ES-I3 (cell line): ENCODE measurements at regions not wholly inside any gene's neighbourhood (a gene's known extent, or its start where the extent isn't known, plus 50 kb on each side); places are given as distances from the start of the nearest gene placed in this dataset.

Experiments used
- H3K36me3 ChIP-seq: 2 replicates; pipeline ENCODE4 v1.6.1; 2013; ENCODE audit warnings: mild to moderate bottlenecking, low read length, control low read depth, moderate library complexity; ENCODE audit not compliant: insufficient read depth
- H3K4me1 ChIP-seq: 2 replicates; pipeline ENCODE4 v1.6.1; 2013; ENCODE audit warnings: mild to moderate bottlenecking, control low read depth, low read length; ENCODE audit not compliant: insufficient read depth
- H3K9ac ChIP-seq: 2 replicates; pipeline ENCODE4 v1.6.1; 2013; ENCODE audit warnings: low read depth, mild to moderate bottlenecking, low read length, moderate library complexity
- H3K9me3 ChIP-seq: 2 replicates; pipeline ENCODE4 v1.6.1; 2013; ENCODE audit warnings: mild to moderate bottlenecking, low read length, moderate library complexity; ENCODE audit not compliant: control insufficient read depth, insufficient read depth

DNA sequence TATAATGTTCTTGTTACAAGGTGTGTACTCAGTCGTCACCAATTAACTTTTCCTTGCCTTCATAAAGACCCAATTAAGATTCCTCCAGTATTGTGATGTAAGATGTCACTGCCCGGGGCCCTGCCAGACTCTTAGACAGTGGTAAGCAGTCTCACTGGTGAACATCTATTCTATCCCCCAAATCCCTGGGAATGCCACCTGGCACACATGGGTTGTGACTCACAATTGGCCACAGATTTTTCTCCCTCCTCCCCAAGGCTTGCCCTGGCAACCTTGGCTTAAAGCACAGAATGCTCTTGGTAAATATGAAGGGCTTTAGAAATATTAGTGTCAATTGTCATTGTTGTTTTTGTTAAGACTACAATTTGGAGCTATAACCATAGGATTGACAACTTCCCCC lies 287.9 kb downstream of the ETAA1 start:
- no peaks in the 10 kb centered on the region for H3K9me3 ChIP-seq
- H3K36me3 ChIP-seq, result no peaks in the 10 kb centered on the region
- H3K9ac ChIP-seq, result no peak overlapping the region
- H3K4me1 ChIP-seq, result no peaks in the 10 kb centered on the region

DNA sequence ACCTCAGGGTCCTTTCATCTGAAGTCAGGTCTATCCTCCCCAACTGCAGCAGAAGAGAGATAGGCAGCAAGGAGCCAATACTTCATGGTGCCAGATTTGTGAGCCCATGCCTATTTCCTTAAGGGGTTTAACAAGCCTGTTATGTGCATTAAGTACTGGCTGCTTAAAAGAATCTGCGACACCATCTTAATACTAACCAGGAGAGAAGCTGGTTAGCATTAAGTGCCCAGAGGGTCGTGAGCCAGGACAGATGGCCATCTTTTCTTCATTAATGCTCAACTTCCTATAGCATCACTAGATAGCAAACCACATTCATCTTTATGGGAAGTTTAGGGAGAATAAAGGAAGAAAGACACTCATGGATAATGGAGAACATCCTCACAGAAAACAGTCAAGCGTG lies 289.1 kb downstream of the ETAA1 start:
- no peaks in the 10 kb centered on the region for H3K4me1 ChIP-seq
- H3K9ac ChIP-seq, result no peak overlapping the region
- no peaks in the 10 kb centered on the region for H3K36me3 ChIP-seq
- no peaks in the 10 kb centered on the region for H3K9me3 ChIP-seq

DNA sequence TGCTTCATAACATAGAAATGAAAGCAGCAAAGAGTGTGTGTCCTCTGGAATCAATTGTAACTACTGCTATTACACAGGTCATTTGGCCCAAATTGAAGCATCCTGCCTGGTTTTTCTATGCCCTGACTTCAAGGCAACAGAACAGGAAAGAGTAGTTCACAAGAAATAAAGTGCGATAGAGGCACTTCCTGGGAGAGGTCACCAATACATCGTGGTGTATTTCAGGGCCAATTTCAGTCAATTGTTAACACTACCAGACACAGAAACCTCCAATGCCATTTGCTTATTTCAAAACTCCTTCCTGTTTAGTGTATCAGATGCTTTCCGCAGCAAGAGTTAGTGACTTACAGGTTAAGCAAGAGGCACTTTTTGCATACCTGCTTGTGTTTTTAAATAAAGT lies 292.1 kb downstream of the ETAA1 start:
- no peaks in the 10 kb centered on the region for H3K9me3 ChIP-seq

DNA sequence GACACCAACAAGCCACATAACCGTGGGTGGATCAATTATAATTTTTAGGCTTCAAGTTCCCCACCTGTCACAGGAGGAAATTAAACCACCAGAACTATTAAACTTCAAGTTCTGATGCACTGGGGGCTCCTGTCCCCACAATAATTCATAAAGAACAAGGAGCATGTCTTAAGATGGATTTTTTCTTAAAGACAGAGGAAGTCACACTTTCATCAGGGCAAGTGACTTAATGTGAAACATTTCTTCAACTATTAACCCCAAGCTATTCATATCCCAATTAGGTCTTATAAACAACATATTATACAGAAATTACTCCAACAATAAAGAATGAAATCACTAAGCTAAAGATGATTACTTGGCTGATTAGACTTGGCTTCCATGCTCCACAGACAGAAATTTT lies 292.5 kb downstream of the ETAA1 start:
- Histone ChIP-seq H3K36me3 (no peaks in the 10 kb centered on the region), H3K4me1 (no peaks in the 10 kb centered on the region), H3K9ac (no peak overlapping the region), H3K9me3 (no peaks in the 10 kb centered on the region)

More for the DNA sequence above, 292.1 kb downstream of the ETAA1 start:
- H3K9ac ChIP-seq, result no peak overlapping the region
- H3K36me3 ChIP-seq, result no peaks in the 10 kb centered on the region
- no peaks in the 10 kb centered on the region for H3K4me1 ChIP-seq

DNA sequence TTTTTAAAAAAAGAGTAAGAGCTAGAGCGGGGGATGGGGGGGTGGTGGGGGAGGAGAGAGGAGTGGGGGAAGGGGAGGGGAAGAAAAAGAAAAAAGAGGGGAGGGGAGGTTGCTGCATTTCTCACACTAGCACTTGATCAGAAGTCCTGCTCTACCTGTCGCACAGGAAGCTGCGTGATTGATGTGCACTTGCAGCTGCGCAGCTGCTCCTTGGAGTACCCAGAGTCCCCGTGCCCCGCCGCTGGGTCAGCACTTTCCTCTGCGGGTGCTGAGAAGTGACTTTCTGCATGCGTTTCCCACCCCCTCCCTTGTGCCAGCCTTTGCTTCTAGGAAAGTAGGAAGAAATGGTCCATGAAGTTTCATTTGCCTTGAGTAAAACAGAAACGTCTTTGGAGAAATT lies 297.3 kb downstream of the ETAA1 start:
- H3K4me1 ChIP-seq, result no peaks in the 10 kb centered on the region
- H3K36me3 ChIP-seq, result no peaks in the 10 kb centered on the region
- peak overlapping the region; percentile 32; the same call in 1 of the 2 replicates for H3K9ac ChIP-seq
- no peaks in the 10 kb centered on the region for H3K9me3 ChIP-seq

DNA sequence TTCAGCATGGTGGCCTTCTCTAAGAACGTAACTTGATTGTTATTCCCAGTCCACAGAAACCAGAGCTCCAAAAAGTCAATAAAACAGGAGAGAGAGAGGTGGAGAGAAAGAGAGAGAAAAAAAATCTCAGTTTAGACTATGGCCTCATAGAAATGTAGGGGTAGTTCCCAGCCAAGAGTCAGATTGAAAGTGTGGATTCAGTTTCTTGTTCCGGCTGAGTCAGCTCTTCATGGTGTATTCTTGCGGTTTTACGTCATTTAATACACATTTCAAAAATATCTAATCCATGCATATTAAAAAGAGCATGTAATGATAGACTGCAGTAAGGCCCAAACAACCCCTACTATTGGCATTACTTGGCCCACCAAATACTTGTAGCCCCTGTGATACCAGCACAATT lies 303.9 kb downstream of the ETAA1 start:
- Histone ChIP-seq H3K9me3 (no peaks in the 10 kb centered on the region), H3K36me3 (no peaks in the 10 kb centered on the region), H3K9ac (no peak overlapping the region), H3K4me1 (no peaks in the 10 kb centered on the region)

DNA sequence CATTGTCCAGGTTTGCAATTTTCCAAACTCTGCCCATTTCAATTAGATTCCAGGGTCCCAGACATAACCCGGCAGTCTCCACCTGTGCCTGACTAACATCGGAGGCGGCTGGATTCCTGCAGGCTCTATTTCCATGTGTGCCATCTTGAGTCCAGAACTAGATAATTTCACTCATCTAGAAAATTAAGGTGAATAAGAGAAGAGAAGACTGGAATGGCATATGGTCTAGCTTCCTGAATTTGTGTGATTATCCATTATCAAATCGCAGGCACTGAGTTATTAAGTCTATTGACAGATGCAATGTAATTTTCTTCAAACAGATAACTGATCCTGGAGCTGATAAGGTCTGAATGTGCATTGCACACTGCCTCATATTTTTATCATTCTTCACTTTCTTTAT lies 305.2 kb downstream of the ETAA1 start:
- H3K9me3 ChIP-seq, result no peaks in the 10 kb centered on the region
- no peaks in the 10 kb centered on the region for H3K36me3 ChIP-seq
- H3K9ac ChIP-seq, result no peak overlapping the region
- H3K4me1 ChIP-seq, result no peaks in the 10 kb centered on the region

- Histone ChIP-seq H3K36me3 (no peaks in the 10 kb centered on the region), H3K9me3 (no peaks in the 10 kb centered on the region), H3K4me1 (no peaks in the 10 kb centered on the region), H3K9ac (no peak overlapping the region)
Measured at GRCh38 chr2:67702937-67703336, 305.8 kb downstream of the ETAA1 start.

GRCh38 chr2:67706082-67706481 lies 308.9 kb downstream of the ETAA1 start:
- H3K9me3 ChIP-seq, result no peaks in the 10 kb centered on the region
- H3K9ac ChIP-seq, result no peak overlapping the region
- no peaks in the 10 kb centered on the region for H3K4me1 ChIP-seq
- H3K36me3 ChIP-seq, result no peaks in the 10 kb centered on the region

DNA sequence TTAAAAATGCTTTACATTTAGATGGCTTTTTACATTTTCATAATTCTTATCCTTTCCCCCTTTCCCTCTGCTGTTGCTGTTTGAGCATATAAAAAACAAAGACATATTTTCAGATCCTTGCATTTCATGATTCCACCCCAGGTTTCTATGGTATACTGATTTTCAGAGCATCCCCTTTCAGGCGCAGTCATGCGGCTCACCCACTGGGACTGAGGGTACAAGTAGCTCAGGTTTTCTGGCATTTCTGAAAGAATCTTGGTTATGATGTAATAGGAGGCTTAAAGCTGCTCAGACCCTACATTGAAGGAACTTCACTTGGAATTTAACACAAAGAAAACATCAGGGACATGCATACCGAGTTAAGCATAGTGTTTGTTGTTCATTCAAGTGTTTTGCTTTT lies 310.8 kb downstream of the ETAA1 start:
- Histone ChIP-seq H3K4me1 (no peaks in the 10 kb centered on the region), H3K36me3 (no peaks in the 10 kb centered on the region), H3K9ac (no peak overlapping the region), H3K9me3 (no peaks in the 10 kb centered on the region)

GRCh38 chr2:67709835-67710234 lies 312.7 kb downstream of the ETAA1 start:
- H3K4me1 ChIP-seq, result no peaks in the 10 kb centered on the region
- no peak overlapping the region for H3K9ac ChIP-seq
- no peaks in the 10 kb centered on the region for H3K36me3 ChIP-seq
- H3K9me3 ChIP-seq, result no peaks in the 10 kb centered on the region

GRCh38 chr2:67712484-67712883 lies 315.4 kb downstream of the ETAA1 start:
- no peaks in the 10 kb centered on the region for H3K36me3 ChIP-seq
- no peak overlapping the region for H3K9ac ChIP-seq
- no peaks in the 10 kb centered on the region for H3K9me3 ChIP-seq
- no peaks in the 10 kb centered on the region for H3K4me1 ChIP-seq

GRCh38 chr2:67713376-67713775 lies 316.2 kb downstream of the ETAA1 start:
- H3K9me3 ChIP-seq, result no peaks in the 10 kb centered on the region
- H3K9ac ChIP-seq, result no peak overlapping the region
- H3K36me3 ChIP-seq, result no peaks in the 10 kb centered on the region
- no peaks in the 10 kb centered on the region for H3K4me1 ChIP-seq

- Histone ChIP-seq H3K9ac (no peak overlapping the region), H3K4me1 (no peaks in the 10 kb centered on the region), H3K36me3 (no peaks in the 10 kb centered on the region), H3K9me3 (no peaks in the 10 kb centered on the region; the same call in 1 of the 2 replicates)
Measured at GRCh38 chr2:67716895-67717396, 319.8 kb downstream of the ETAA1 start.

GRCh38 chr2:67717692-67718091 lies 320.6 kb downstream of the ETAA1 start:
- Histone ChIP-seq H3K9me3 (no peaks in the 10 kb centered on the region; the same call in 1 of the 2 replicates), H3K36me3 (no peaks in the 10 kb centered on the region), H3K9ac (no peak overlapping the region), H3K4me1 (no peaks in the 10 kb centered on the region)

GRCh38 chr2:67719351-67719750 lies 322.2 kb downstream of the ETAA1 start:
- H3K9ac ChIP-seq, result no peak overlapping the region

More at GRCh38 chr2:67719351-67719750, 322.2 kb downstream of the ETAA1 start:
- Histone ChIP-seq H3K4me1 (no peaks in the 10 kb centered on the region), H3K36me3 (no peaks in the 10 kb centered on the region), H3K9me3 (no peaks in the 10 kb centered on the region; the same call in 1 of the 2 replicates)
